ENCODE measurements at regions not wholly inside any gene's neighbourhood (a gene's known extent, or its start where the extent isn't known, plus 50 kb on each side); places are given as distances from the start of the nearest gene placed in this dataset.

DNA sequence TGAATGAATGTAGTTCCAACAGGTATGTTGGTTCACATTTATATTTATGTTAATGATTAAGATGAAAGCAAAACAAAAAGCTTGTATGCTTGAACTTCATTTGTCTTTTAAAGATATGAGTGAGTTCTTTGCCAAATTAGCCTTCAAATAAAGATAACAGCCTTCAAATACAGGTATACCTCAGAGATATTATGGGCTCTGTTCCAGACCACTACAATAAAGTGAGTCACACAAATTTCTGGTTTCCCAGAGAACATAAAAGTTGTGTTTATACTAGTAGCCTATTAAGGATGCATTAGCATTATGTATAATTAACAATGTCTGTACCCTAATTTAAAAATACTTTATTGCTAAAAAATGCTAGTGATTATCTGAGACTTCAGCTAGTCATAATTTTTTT is 245.3 kb upstream of the MAN1A1 start:
- no peak for TF ChIP-seq EZH2 (IDR thresholded peaks at IDR 0.05; ENCODE audit: insufficient read depth, poor library complexity, severe bottlenecking)
- TF ChIP-seq EZH2phosphoT487 (IDR thresholded peaks at IDR 0.05; ENCODE audit: insufficient read depth, low read depth): no peak
